ENCODE measurements at regions not wholly inside any gene's neighbourhood (a gene's known extent, or its start where the extent isn't known, plus 50 kb on each side); places are given as distances from the start of the nearest gene placed in this dataset.

DNA sequence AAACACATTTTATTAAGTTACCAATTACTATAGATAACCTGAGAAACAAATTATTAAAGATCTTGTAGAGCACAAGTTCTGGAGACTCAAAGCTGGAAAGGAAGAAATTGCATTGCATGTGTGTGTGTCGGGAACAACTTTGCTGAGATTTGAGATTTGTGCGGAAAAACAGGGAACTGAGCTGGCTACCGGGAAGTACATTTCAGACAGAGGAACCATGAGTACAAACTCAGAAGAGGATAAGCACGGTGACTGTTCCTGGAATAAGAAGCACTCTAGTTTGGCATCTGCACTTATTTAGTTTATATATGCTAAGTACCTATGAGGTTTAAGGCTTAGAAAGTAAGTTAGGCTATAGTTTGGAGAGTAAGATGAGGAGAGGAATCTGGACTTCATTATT is 97.8 kb downstream of the DACT1 start:
- Histone ChIP-seq H3K9me2 (ENCODE audit: insufficient read depth, low read length) (no peaks in the 10 kb centered on the region), H3K27me3 (ENCODE audit: insufficient read depth, low read depth, low read length) (no peaks in the 10 kb centered on the region), H2AFZ (ENCODE audit: low read depth, low read length) (no peak overlapping the region), H3K9ac (ENCODE audit: low read length) (no peak overlapping the region), H3K79me2 (replicated peaks; ENCODE audit: insufficient read depth, low read length) (no peaks in the 10 kb centered on the region), H3K27ac (ENCODE audit: low read length) (no peak overlapping the region), H4K20me1 (ENCODE audit: insufficient read depth) (no peaks in the 10 kb centered on the region), H3K4me3 (ENCODE audit: low read length) (no peak overlapping the region), H3F3A (ENCODE audit: insufficient read depth, low read length, poor library complexity, severe bottlenecking) (no peaks in the 10 kb centered on the region), H3K36me3 (ENCODE audit: insufficient read depth, low read length) (no peaks in the 10 kb centered on the region), H3K4me2 (ENCODE audit: low read length) (no peak overlapping the region), H3K9me3 (ENCODE audit: low read length) (no peaks in the 10 kb centered on the region)
- TF ChIP-seq POLR2AphosphoS5 (IDR thresholded peaks at IDR 0.05) (no peak), TAF1 (IDR thresholded peaks at IDR 0.05; ENCODE audit: low read depth) (no peak)
- TF ChIP-seq, protein P1, sequence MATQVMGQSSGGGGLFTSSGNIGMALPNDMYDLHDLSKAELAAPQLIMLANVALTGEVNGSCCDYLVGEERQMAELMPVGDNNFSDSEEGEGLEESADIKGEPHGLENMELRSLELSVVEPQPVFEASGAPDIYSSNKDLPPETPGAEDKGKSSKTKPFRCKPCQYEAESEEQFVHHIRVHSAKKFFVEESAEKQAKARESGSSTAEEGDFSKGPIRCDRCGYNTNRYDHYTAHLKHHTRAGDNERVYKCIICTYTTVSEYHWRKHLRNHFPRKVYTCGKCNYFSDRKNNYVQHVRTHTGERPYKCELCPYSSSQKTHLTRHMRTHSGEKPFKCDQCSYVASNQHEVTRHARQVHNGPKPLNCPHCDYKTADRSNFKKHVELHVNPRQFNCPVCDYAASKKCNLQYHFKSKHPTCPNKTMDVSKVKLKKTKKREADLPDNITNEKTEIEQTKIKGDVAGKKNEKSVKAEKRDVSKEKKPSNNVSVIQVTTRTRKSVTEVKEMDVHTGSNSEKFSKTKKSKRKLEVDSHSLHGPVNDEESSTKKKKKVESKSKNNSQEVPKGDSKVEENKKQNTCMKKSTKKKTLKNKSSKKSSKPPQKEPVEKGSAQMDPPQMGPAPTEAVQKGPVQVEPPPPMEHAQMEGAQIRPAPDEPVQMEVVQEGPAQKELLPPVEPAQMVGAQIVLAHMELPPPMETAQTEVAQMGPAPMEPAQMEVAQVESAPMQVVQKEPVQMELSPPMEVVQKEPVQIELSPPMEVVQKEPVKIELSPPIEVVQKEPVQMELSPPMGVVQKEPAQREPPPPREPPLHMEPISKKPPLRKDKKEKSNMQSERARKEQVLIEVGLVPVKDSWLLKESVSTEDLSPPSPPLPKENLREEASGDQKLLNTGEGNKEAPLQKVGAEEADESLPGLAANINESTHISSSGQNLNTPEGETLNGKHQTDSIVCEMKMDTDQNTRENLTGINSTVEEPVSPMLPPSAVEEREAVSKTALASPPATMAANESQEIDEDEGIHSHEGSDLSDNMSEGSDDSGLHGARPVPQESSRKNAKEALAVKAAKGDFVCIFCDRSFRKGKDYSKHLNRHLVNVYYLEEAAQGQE (IDR thresholded peaks at IDR 0.05; ENCODE audit: borderline replicate concordance), result no peak

DNA sequence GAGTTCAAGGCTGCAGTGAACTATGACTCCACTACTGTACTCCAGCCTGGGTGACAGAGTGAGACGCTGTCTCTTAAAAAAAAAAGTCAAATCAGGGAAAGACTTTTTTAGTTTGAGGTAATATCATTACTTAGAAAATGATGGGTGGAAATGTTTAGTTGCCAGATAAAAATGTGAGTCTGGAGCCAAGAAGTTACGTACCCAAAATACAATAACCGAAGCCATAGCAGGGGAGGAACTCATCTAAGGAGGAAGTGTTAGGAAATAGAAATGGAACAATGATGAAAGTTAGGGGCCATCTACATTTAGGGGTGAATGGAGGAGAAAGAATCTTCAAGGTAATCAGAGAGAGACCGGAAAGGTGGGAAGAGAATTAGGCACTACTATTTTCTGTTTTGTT is 98.8 kb downstream of the DACT1 start:
- Histone ChIP-seq H3K4me2 (ENCODE audit: low read length) (no peak overlapping the region), H3K36me3 (ENCODE audit: insufficient read depth, low read length) (no peaks in the 10 kb centered on the region), H4K20me1 (ENCODE audit: insufficient read depth) (no peaks in the 10 kb centered on the region), H3K4me3 (ENCODE audit: low read length) (no peak overlapping the region), H3K79me2 (replicated peaks; ENCODE audit: insufficient read depth, low read length) (no peaks in the 10 kb centered on the region), H3F3A (ENCODE audit: insufficient read depth, low read length, poor library complexity, severe bottlenecking) (no peaks in the 10 kb centered on the region), H2AFZ (ENCODE audit: low read depth, low read length) (no peak overlapping the region), H3K9me2 (ENCODE audit: insufficient read depth, low read length) (no peaks in the 10 kb centered on the region), H3K9ac (ENCODE audit: low read length) (no peak overlapping the region), H3K9me3 (ENCODE audit: low read length) (no peaks in the 10 kb centered on the region), H3K27me3 (ENCODE audit: insufficient read depth, low read depth, low read length) (no peaks in the 10 kb centered on the region), H3K27ac (ENCODE audit: low read length) (no peak overlapping the region)
- no peak for TF ChIP-seq POLR2AphosphoS5 (IDR thresholded peaks at IDR 0.05)
- TF ChIP-seq RAD21 (conservative IDR thresholded peaks at IDR 0.05), result no peak
- TF ChIP-seq EP300 (conservative IDR thresholded peaks at IDR 0.05; ENCODE audit: poor library complexity, severe bottlenecking), result no peak
- no peak for TF ChIP-seq MXI1 (conservative IDR thresholded peaks at IDR 0.05; ENCODE audit: poor library complexity, severe bottlenecking)

DNA sequence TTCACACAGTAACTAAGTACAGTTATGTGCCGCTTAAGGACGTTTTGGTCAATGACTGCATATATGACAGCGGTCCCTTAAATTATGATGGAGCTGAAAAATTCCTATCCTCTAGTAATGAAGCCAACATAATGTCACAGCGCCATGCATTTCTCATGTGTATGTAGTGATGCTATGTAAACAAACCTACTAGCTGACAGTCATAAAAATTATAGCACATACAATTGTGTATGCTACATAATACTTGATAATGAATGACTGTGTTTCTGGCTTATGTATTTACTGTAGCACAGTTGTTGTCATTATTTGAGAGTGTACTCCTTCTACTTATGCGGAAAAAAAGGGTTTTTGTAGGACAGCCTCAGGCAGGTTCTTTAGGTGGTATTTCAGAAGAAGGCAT is 99.7 kb downstream of the DACT1 start:
- H3K4me2 ChIP-seq (ENCODE audit: low read length), result no peak overlapping the region
- no peak overlapping the region for H3K9ac ChIP-seq (ENCODE audit: low read length)
- no peak overlapping the region for H2AFZ ChIP-seq (ENCODE audit: low read depth, low read length)

More for the DNA sequence above, 99.7 kb downstream of the DACT1 start:
- H3F3A ChIP-seq (ENCODE audit: insufficient read depth, low read length, poor library complexity, severe bottlenecking), result no peaks in the 10 kb centered on the region
- no peaks in the 10 kb centered on the region for H3K79me2 ChIP-seq (replicated peaks; ENCODE audit: insufficient read depth, low read length)
- H3K27me3 ChIP-seq (ENCODE audit: insufficient read depth, low read depth, low read length), result no peaks in the 10 kb centered on the region
- no peak overlapping the region for H3K4me3 ChIP-seq (ENCODE audit: low read length)
- H3K9me2 ChIP-seq (ENCODE audit: insufficient read depth, low read length), result no peaks in the 10 kb centered on the region
- no peaks in the 10 kb centered on the region for H3K9me3 ChIP-seq (ENCODE audit: low read length)
- H3K36me3 ChIP-seq (ENCODE audit: insufficient read depth, low read length), result no peaks in the 10 kb centered on the region
- no peak for TF ChIP-seq MXI1 (conservative IDR thresholded peaks at IDR 0.05; ENCODE audit: poor library complexity, severe bottlenecking)
- TF ChIP-seq EZH2 (IDR thresholded peaks at IDR 0.05; ENCODE audit: borderline replicate concordance, insufficient read depth, low read length, poor library complexity, severe bottlenecking), result no peak
- no peak for TF ChIP-seq TAF1 (IDR thresholded peaks at IDR 0.05; ENCODE audit: low read depth)
- TF ChIP-seq POLR2AphosphoS5 (IDR thresholded peaks at IDR 0.05), result no peak
- TF ChIP-seq EP300 (conservative IDR thresholded peaks at IDR 0.05; ENCODE audit: poor library complexity, severe bottlenecking), result no peak
- TF ChIP-seq, protein P2, sequence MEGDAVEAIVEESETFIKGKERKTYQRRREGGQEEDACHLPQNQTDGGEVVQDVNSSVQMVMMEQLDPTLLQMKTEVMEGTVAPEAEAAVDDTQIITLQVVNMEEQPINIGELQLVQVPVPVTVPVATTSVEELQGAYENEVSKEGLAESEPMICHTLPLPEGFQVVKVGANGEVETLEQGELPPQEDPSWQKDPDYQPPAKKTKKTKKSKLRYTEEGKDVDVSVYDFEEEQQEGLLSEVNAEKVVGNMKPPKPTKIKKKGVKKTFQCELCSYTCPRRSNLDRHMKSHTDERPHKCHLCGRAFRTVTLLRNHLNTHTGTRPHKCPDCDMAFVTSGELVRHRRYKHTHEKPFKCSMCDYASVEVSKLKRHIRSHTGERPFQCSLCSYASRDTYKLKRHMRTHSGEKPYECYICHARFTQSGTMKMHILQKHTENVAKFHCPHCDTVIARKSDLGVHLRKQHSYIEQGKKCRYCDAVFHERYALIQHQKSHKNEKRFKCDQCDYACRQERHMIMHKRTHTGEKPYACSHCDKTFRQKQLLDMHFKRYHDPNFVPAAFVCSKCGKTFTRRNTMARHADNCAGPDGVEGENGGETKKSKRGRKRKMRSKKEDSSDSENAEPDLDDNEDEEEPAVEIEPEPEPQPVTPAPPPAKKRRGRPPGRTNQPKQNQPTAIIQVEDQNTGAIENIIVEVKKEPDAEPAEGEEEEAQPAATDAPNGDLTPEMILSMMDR (IDR thresholded peaks at IDR 0.05; ENCODE audit: poor library complexity, severe bottlenecking), result no peak
- no peak for TF ChIP-seq RAD21 (conservative IDR thresholded peaks at IDR 0.05)
- H4K20me1 ChIP-seq (ENCODE audit: insufficient read depth), result no peaks in the 10 kb centered on the region
- no peak overlapping the region for H3K27ac ChIP-seq (ENCODE audit: low read length)
